Activated naive CD4-positive, alpha-beta T cell treated with anti-CD3 and anti-CD28 coated beads, Interleukin-2, amount 10 ng/mL, durations not matched to agents 7 days and 5 days (primary cell): ENCODE measurements at regions not wholly inside any gene's neighbourhood (a gene's known extent, or its start where the extent isn't known, plus 50 kb on each side); places are given as distances from the start of the nearest gene placed in this dataset.

Experiments used
- CTCF ChIA-PET: fragments of 350-600 bp; sonication (Branson Sonifier 250); formaldehyde crosslinking; loops from one replicate; lab custom pipeline; 2021; ENCODE audit warnings: antibody characterized with exemption; lab: Charles Lee
- DNase-seq: peaks from one replicate; pipeline ENCODE4 v3.0.0-alpha.2; 2020
- H3K27ac Mint-ChIP-seq: one replicate; pipeline ENCODE4 v1.8.0; 2021; ENCODE audit warnings: mild to moderate bottlenecking, moderate library complexity, mixed read lengths
- H3K27me3 Mint-ChIP-seq: one replicate; pipeline ENCODE4 v1.8.0; 2021; ENCODE audit warnings: mild to moderate bottlenecking, mixed read lengths
- H3K36me3 Mint-ChIP-seq: one replicate; pipeline ENCODE4 v1.8.0; 2021; ENCODE audit warnings: mixed read lengths
- H3K4me1 Mint-ChIP-seq: one replicate; pipeline ENCODE4 v1.8.0; 2021; ENCODE audit warnings: mixed read lengths
- H3K4me3 Mint-ChIP-seq: one replicate; pipeline ENCODE4 v1.8.0; 2021; ENCODE audit warnings: mild to moderate bottlenecking, moderate library complexity, mixed read lengths
- H3K9me3 Mint-ChIP-seq: one replicate; pipeline ENCODE4 v1.8.0; 2021; ENCODE audit warnings: mixed read lengths

- Mint-ChIP-seq H3K4me3 (no peak overlapping the region), H3K9me3 (peaks cover 2% of the 10 kb centered on the region), H3K27ac (no peak overlapping the region), H3K4me1 (no peaks in the 10 kb centered on the region), H3K27me3 (no peaks in the 10 kb centered on the region), H3K36me3 (no peaks in the 10 kb centered on the region)
- no peak for DNase-seq
- CTCF ChIA-PET = no interaction called here
These were observed 59.9 kb upstream of the MYCN start for GRCh38 chr2:15880226-15881119.

DNA sequence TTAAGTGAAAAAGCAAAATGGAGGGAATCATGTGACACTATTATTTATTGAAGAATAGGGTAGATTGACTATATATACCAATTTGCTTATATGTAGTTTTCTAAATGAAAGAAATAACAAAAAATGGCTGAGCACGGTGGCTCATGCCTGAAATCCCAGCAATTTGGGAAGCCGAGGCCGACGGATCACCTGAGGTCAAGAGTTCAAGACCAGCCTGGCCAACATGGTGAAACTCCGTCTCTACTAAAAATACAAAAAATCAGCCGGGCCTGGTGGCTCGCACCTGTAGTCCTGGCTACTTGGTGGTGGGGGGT, 59.3 kb upstream of the MYCN start:
- CTCF ChIA-PET = no interaction called here
- no peaks in the 10 kb centered on the region for H3K36me3 Mint-ChIP-seq
- no peaks in the 10 kb centered on the region for H3K27me3 Mint-ChIP-seq
- no peak overlapping the region for H3K4me3 Mint-ChIP-seq
- H3K4me1 Mint-ChIP-seq = no peaks in the 10 kb centered on the region
- H3K27ac Mint-ChIP-seq = no peak overlapping the region
- DNase-seq = no peak
- peaks cover 2% of the 10 kb centered on the region for H3K9me3 Mint-ChIP-seq

DNA sequence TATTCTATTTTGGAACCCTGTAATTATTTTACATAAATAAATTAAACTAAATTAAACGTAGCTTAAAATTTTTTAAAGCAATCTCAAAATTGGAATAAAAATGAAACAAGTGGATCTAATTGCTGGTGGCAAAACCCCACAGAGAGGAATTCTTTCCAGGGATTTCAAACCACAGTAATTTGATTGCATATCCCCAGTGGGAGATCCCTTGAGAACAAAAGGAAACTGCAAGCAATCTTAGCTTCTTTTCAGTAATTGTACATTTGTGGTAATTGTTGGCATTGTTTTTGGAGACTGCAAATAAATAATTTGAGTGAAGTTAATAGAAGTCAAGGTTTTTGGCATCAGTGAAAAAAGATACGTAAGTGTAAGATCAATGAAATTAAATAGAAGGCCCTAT, 58.7 kb upstream of the MYCN start:
- H3K27ac Mint-ChIP-seq = no peak overlapping the region
- CTCF ChIA-PET = no interaction called here
- H3K4me3 Mint-ChIP-seq = no peak overlapping the region
- no peaks in the 10 kb centered on the region for H3K36me3 Mint-ChIP-seq
- H3K27me3 Mint-ChIP-seq = no peaks in the 10 kb centered on the region
- peaks cover 2% of the 10 kb centered on the region for H3K9me3 Mint-ChIP-seq
- H3K4me1 Mint-ChIP-seq = no peaks in the 10 kb centered on the region
- no peak for DNase-seq

DNA sequence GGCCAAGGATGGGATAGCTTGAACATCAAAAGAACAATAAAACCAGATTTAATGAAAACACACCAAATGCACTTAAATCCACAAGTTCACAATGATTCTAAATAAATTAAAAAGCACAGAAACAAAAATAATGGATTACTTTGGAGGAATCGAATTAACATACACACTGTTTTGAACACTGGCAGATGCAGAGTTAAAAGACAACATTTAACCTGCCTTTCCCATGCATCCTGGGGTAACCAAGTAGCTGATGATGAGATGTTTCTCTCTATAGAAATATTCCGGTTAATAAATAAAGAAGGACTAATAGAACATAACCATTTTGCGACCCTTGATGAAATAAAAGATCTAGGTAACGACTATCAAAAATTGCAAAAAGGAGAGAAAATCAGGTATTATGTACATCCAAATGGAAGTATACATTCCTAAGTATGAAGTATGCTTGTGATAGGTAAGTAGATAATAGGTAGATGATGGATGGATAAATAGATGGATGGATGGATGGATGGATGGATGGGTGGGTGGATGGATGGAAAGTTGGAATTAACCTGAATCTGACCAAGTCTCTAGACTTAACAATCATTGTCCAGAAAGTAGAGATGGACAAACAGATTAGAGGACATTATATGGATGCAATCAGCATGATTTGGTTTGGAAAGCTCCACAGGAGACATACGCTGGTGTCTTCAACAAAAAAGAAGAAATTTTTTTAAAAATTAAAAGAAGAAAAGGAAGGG, 57.4 kb upstream of the MYCN start:
- H3K27ac Mint-ChIP-seq = no peak overlapping the region
- no peak overlapping the region for H3K4me3 Mint-ChIP-seq
- CTCF ChIA-PET = no interaction called here
- H3K9me3 Mint-ChIP-seq = no peaks in the 10 kb centered on the region
- no peaks in the 10 kb centered on the region for H3K36me3 Mint-ChIP-seq
- H3K27me3 Mint-ChIP-seq = no peaks in the 10 kb centered on the region
- DNase-seq = no peak
- H3K4me1 Mint-ChIP-seq = no peaks in the 10 kb centered on the region

DNA sequence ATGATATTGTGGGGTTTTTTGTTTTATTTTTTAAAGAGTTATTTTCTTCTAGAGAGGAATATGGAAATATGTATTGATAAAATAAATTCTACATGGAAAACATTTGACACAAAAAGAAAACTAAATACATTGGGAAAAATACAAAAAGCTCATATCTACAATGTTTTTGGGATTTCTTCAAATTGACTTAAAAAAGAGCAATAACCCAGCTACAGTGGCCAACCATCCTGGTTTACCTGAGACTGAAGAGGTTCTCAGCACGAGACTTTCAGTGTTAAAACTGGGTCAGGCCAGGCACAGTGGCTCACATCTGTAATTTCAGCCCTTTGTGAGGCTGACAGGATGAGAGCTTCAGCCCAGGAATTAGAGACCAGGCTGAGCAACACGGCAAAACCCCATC, 56.7 kb upstream of the MYCN start:
- H3K4me3 Mint-ChIP-seq = no peak overlapping the region
- CTCF ChIA-PET = no interaction called here
- H3K27me3 Mint-ChIP-seq = no peaks in the 10 kb centered on the region
- DNase-seq = no peak
- no peaks in the 10 kb centered on the region for H3K4me1 Mint-ChIP-seq
- no peak overlapping the region for H3K27ac Mint-ChIP-seq
- H3K9me3 Mint-ChIP-seq = no peaks in the 10 kb centered on the region
- no peaks in the 10 kb centered on the region for H3K36me3 Mint-ChIP-seq

- DNase-seq = no peak
- Mint-ChIP-seq H3K4me3 (no peak overlapping the region), H3K36me3 (no peaks in the 10 kb centered on the region), H3K27me3 (no peaks in the 10 kb centered on the region), H3K27ac (no peak overlapping the region), H3K4me1 (no peaks in the 10 kb centered on the region), H3K9me3 (no peaks in the 10 kb centered on the region)
- CTCF ChIA-PET = no interaction called here
These were observed 55.6 kb upstream of the MYCN start for GRCh38 chr2:15884790-15885189.

- no peaks in the 10 kb centered on the region for H3K27me3 Mint-ChIP-seq
- DNase-seq = no peak
- CTCF ChIA-PET = no interaction called here
- no peaks in the 10 kb centered on the region for H3K36me3 Mint-ChIP-seq
- no peaks in the 10 kb centered on the region for H3K9me3 Mint-ChIP-seq
- H3K4me3 Mint-ChIP-seq = no peak overlapping the region
- H3K27ac Mint-ChIP-seq = no peak overlapping the region
- no peaks in the 10 kb centered on the region for H3K4me1 Mint-ChIP-seq
These were observed 54.1 kb upstream of the MYCN start for GRCh38 chr2:15886231-15886630.

- no peak for DNase-seq
These were observed 50.8 kb upstream of the MYCN start for GRCh38 chr2:15889442-15890123.

GRCh38 chr2:15890124-15890754, 50.1 kb upstream of the MYCN start:
- no peaks in the 10 kb centered on the region for H3K27me3 Mint-ChIP-seq
- H3K27ac Mint-ChIP-seq = no peak overlapping the region

More at GRCh38 chr2:15889442-15890123, 50.8 kb upstream of the MYCN start:
- Mint-ChIP-seq H3K27ac (no peak overlapping the region), H3K27me3 (no peaks in the 10 kb centered on the region), H3K4me3 (no peak overlapping the region), H3K9me3 (no peaks in the 10 kb centered on the region), H3K4me1 (no peaks in the 10 kb centered on the region), H3K36me3 (no peaks in the 10 kb centered on the region)
- CTCF ChIA-PET = no interaction called here

More at GRCh38 chr2:15890124-15890754, 50.1 kb upstream of the MYCN start:
- Mint-ChIP-seq H3K9me3 (no peaks in the 10 kb centered on the region), H3K4me1 (no peaks in the 10 kb centered on the region), H3K36me3 (no peaks in the 10 kb centered on the region), H3K4me3 (no peak overlapping the region)
- no peak for DNase-seq
- CTCF ChIA-PET = no interaction called here
